ENCODE measurements at regions not wholly inside any gene's neighbourhood (a gene's known extent, or its start where the extent isn't known, plus 50 kb on each side); places are given as distances from the start of the nearest gene placed in this dataset.

GRCh38 chr3:112763258-112763657 is 83.4 kb downstream of the CD200R1L start:
- Histone ChIP-seq H4K5ac (ENCODE audit: insufficient read length, low read depth, low read length) (no peak overlapping the region), H3K18ac (ENCODE audit: insufficient read length, low read depth, low read length) (no peak overlapping the region), H3K79me1 (ENCODE audit: insufficient read depth, low read depth, low read length, poor library complexity, severe bottlenecking) (no peaks in the 10 kb centered on the region), H3K4me1 (ENCODE audit: insufficient read depth, low read length) (no peaks in the 10 kb centered on the region), H3K9ac (ENCODE audit: extremely low read depth, insufficient read length, low read length) (no peak overlapping the region), H3K14ac (ENCODE audit: insufficient read depth, low read length) (no peak overlapping the region), H2AFZ (ENCODE audit: low read length) (no peak overlapping the region), H3K79me2 (ENCODE audit: insufficient read depth, low read length) (no peaks in the 10 kb centered on the region), H2BK15ac (ENCODE audit: low read depth, low read length) (no peak overlapping the region), H3K56ac (ENCODE audit: insufficient read length, low read depth, low read length) (no peak overlapping the region), H3K4ac (ENCODE audit: low read depth, low read length) (no peak overlapping the region), H3K27me3 (ENCODE audit: insufficient read depth, low read length) (no peaks in the 10 kb centered on the region), H3K23me2 (ENCODE audit: insufficient read length, low read depth, low read length, poor library complexity, severe bottlenecking) (no peaks in the 10 kb centered on the region), H4K8ac (replicated peaks; ENCODE audit: insufficient read length, low read depth, low read length) (no peak overlapping the region), H2BK120ac (ENCODE audit: low read depth, low read length, poor library complexity, severe bottlenecking) (no peak overlapping the region), H2BK20ac (ENCODE audit: low read depth, low read length, poor library complexity, severe bottlenecking) (no peak overlapping the region), H2BK5ac (ENCODE audit: insufficient read length, low read length) (no peak overlapping the region), H2AK5ac (ENCODE audit: insufficient read length, low read length) (no peak overlapping the region), H3K23ac (ENCODE audit: insufficient read length, low read depth, low read length) (no peak overlapping the region), H3K9me3 (ENCODE audit: control insufficient read depth, low read depth, low read length) (no peaks in the 10 kb centered on the region), H4K20me1 (ENCODE audit: control insufficient read depth, insufficient read depth, insufficient read length) (no peaks in the 10 kb centered on the region), H3K4me2 (ENCODE audit: insufficient read depth, insufficient read length, low read length) (no peak overlapping the region), H3K27ac (ENCODE audit: insufficient read length, low read depth, low read length) (no peak overlapping the region), H4K91ac (ENCODE audit: insufficient read length, low read depth, low read length) (no peak overlapping the region), H3T11ph (ENCODE audit: low read length) (no peak overlapping the region), H2BK12ac (ENCODE audit: insufficient read length, low read depth, low read length) (no peak overlapping the region)
- no peak overlapping the region for H3K4me3 Mint-ChIP-seq
- H3K27me3 Mint-ChIP-seq (ENCODE audit: low read depth): peaks cover 2% of the 10 kb centered on the region; the same call in 1 of the 2 replicates
- DNase-seq: no peak
- no CpG with 5 or more reads among the region's 3 CpGs for WGBS (ENCODE audit: extremely low coverage, insufficient read length, low lambda C conversion rate)
- TF ChIP-seq, protein P1, sequence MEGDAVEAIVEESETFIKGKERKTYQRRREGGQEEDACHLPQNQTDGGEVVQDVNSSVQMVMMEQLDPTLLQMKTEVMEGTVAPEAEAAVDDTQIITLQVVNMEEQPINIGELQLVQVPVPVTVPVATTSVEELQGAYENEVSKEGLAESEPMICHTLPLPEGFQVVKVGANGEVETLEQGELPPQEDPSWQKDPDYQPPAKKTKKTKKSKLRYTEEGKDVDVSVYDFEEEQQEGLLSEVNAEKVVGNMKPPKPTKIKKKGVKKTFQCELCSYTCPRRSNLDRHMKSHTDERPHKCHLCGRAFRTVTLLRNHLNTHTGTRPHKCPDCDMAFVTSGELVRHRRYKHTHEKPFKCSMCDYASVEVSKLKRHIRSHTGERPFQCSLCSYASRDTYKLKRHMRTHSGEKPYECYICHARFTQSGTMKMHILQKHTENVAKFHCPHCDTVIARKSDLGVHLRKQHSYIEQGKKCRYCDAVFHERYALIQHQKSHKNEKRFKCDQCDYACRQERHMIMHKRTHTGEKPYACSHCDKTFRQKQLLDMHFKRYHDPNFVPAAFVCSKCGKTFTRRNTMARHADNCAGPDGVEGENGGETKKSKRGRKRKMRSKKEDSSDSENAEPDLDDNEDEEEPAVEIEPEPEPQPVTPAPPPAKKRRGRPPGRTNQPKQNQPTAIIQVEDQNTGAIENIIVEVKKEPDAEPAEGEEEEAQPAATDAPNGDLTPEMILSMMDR (conservative IDR thresholded peaks at IDR 0.05): no peak
- H3K9me3 Mint-ChIP-seq: no peaks in the 10 kb centered on the region
- H3K4me1 Mint-ChIP-seq: peaks cover 3 to 4% of the 10 kb centered on the region in 2 experiments; a peak in 3 of 4 replicates
- H3K27ac Mint-ChIP-seq: no peak overlapping the region
- H3K36me3 Mint-ChIP-seq (ENCODE audit: insufficient read depth in 1 of 3, low read depth in 3 of 3): no peaks in the 10 kb centered on the region

Data from H9 (cell line).